ENCODE measurements at regions not wholly inside any gene's neighbourhood (a gene's known extent, or its start where the extent isn't known, plus 50 kb on each side); places are given as distances from the start of the nearest gene placed in this dataset.
A peak's percentile ranks its signal among the peaks of the same experiment; 100 is the strongest.

GRCh38 chr7:101688183-101688831 is 59.2 kb upstream of the MYL10 start:
- peak; percentile 87 for DNase-seq (ENCODE audit: insufficient read length, low spot score)
- peak; percentile 61 for TF ChIP-seq CTCF (IDR thresholded peaks at IDR 0.05; ENCODE audit: insufficient read depth, missing control alignments)
- FAIRE-seq: no peak

GRCh38 chr7:101688995-101689907 is 60.2 kb upstream of the MYL10 start:
- FAIRE-seq: no peak
- no peak for DNase-seq (ENCODE audit: insufficient read length, low spot score)
- TF ChIP-seq CTCF (IDR thresholded peaks at IDR 0.05; ENCODE audit: insufficient read depth, missing control alignments): no peak

GRCh38 chr7:101690061-101690460 is 61.0 kb upstream of the MYL10 start:
- no peak for FAIRE-seq
- TF ChIP-seq CTCF (IDR thresholded peaks at IDR 0.05; ENCODE audit: insufficient read depth, missing control alignments): no peak
- DNase-seq (ENCODE audit: insufficient read length, low spot score): no peak

- FAIRE-seq (no peak), DNase-seq (ENCODE audit: insufficient read length, low spot score) (peak; percentile 13)
- TF ChIP-seq CTCF (IDR thresholded peaks at IDR 0.05; ENCODE audit: insufficient read depth, missing control alignments): no peak
These were observed 62.8 kb upstream of the MYL10 start for GRCh38 chr7:101691822-101692384.

- FAIRE-seq: no peak
- no peak for TF ChIP-seq CTCF (IDR thresholded peaks at IDR 0.05; ENCODE audit: insufficient read depth, missing control alignments)
- no peak for DNase-seq (ENCODE audit: insufficient read length, low spot score)
These were observed 64.5 kb upstream of the MYL10 start for GRCh38 chr7:101693498-101694091.

- no peak for TF ChIP-seq CTCF (IDR thresholded peaks at IDR 0.05; ENCODE audit: insufficient read depth, missing control alignments)
- FAIRE-seq (no peak), DNase-seq (ENCODE audit: insufficient read length, low spot score) (no peak)
These were observed 69.9 kb upstream of the MYL10 start for GRCh38 chr7:101698964-101699363.

Data from D721Med (cell line).